Ovary (tissue), 7 donors: ENCODE measurements at regions not wholly inside any gene's neighbourhood (a gene's known extent, or its start where the extent isn't known, plus 50 kb on each side); places are given as distances from the start of the nearest gene placed in this dataset.
"Not testable (repeated sequence)": the region's sequence is repeated elsewhere in the genome, so short reads cannot be mapped to it uniquely, and the experiment has no call there.

Experiments used
- DNase-seq, 5 donors: peaks; one replicate each; pipeline ENCODE4 v3.0.0-alpha.2; 2019 to 2020
- H3K27ac ChIP-seq, 2 donors: fragments of 200-600 bp; one replicate each; pipeline versions ENCODE4 v1.5.1 to v1.8.0; 2019 to 2022
- H3K27me3 ChIP-seq: fragments of 200-600 bp; one replicate; pipeline ENCODE4 v1.8.0; 2022
- H3K36me3 ChIP-seq: fragments of 200-600 bp; sonication (generic); one replicate; pipeline ENCODE4 v1.5.1; 2019
- H3K4me1 ChIP-seq: one replicate; pipeline ENCODE4 v1.8.1; 2013; ENCODE audit warnings: mild to moderate bottlenecking, moderate library complexity; ENCODE audit not compliant: insufficient read depth
- H3K4me3 ChIP-seq: fragments of 200-600 bp; sonication (generic); one replicate; pipeline ENCODE4 v1.5.1; 2017
- H3K9me3 ChIP-seq, 2 donors: fragments of 200-600 bp in 1 of 2; sonication (generic) in 1 of 2; one replicate each; pipeline versions ENCODE4 v1.5.1 to v1.8.1; 2013 to 2019; ENCODE audit warnings: mild to moderate bottlenecking in 1 of 2, moderate library complexity in 1 of 2
- CTCF ChIP-seq, 3 donors: fragments of 450-650 bp in 2 of 3; fragments of 200-600 bp in 1 of 3; IDR thresholded peaks; one replicate each; pipeline versions ENCODE4 v1.5.1 to v1.8.0; 2016 to 2022; ENCODE audit warnings: antibody characterized with exemption in 3 of 3, mild to moderate bottlenecking in 1 of 3
- EP300 ChIP-seq: sonication (generic); formaldehyde crosslinking; IDR thresholded peaks from one replicate; pipeline ENCODE4 v1.6.1; 2017; ENCODE audit warnings: antibody characterized with exemption
- POLR2A ChIP-seq: fragments of 450-650 bp; IDR thresholded peaks from one replicate; pipeline ENCODE4 v1.6.1; 2017; ENCODE audit warnings: antibody characterized with exemption, mild to moderate bottlenecking, moderate library complexity
- WGBS, 3 donors: extraction: QIAGEN DNeasy Blood & Tissue Kit in 1 of 3; methylation state at CpG; one replicate each; pipeline versions ENCODE4 v1.1.5 to v1.1.7; 2013 to 2017; 5-methylcytosine and 5-hydroxymethylcytosine counted together
- intact Hi-C, 4 donors: fragments of 100-400 bp; cut with DNase I; formaldehyde crosslinking; loops; one replicate each; pipeline versions ENCODE4 v1.11.0 to v1.15.1; 2022 to 2023
- donor health status: DM: no; HTN: no; CAD: no; lungs with moderate emphysema.
- donor health status: DM: no; HTN: no; CAD: no.
- donor health status: Bipolar disorder and iron deficiency.
- donor health status: DM: no; HTN: no; CAD: no.
- donor health status: DM: yes; HTN: yes; CAD: no.

- no peak for DNase-seq
- H3K9me3 ChIP-seq, result no peaks in the 10 kb centered on the region
- no peak overlapping the region for H3K27ac ChIP-seq
- WGBS, 3 donors, result 14 to 31% (median 24%) methylated on average over 2 of the region's 2 CpGs
- H3K36me3 ChIP-seq, result no peaks in the 10 kb centered on the region
- H3K4me1 ChIP-seq, result no peaks in the 10 kb centered on the region
- intact Hi-C loops, result no loop called here
- no peaks in the 10 kb centered on the region for H3K27me3 ChIP-seq
- no peak overlapping the region for H3K4me3 ChIP-seq
- TF ChIP-seq CTCF (IDR thresholded peaks at IDR 0.05) (no peak), POLR2A (no peak)
Measured at GRCh38 chr1:187691439-187691838, 862.7 kb downstream of the PLA2G4A start.

DNA sequence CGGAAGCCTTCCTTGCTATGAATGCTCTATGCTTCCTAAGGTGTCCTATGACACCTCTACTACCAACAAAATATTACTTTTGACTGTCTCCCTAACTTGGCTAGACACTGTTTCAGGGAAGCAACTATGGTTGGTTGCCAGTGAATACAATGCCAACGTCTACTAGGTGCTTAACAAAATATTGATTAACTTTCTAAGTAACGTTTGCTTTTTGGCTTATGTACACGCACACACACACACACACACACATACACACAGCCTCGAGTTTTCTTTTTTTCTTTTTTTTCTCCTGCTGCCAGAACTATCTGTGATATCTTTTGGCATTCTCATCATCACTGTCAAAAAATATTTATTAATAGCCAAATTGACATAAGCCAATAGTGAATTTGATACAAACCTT is 864.0 kb downstream of the PLA2G4A start:
- Histone ChIP-seq H3K9me3 (no peaks in the 10 kb centered on the region), H3K4me1 (no peaks in the 10 kb centered on the region), H3K27ac (no peak overlapping the region), H3K36me3 (no peaks in the 10 kb centered on the region), H3K4me3 (no peak overlapping the region), H3K27me3 (no peaks in the 10 kb centered on the region)
- 63 to 74% (median 72%) methylated on average over 5 of the region's 5 CpGs for WGBS, 3 donors
- no peak for DNase-seq
- TF ChIP-seq CTCF (IDR thresholded peaks at IDR 0.05) (no peak), EP300 (no peak), POLR2A (no peak)
- intact Hi-C loops, result no loop called here

DNA sequence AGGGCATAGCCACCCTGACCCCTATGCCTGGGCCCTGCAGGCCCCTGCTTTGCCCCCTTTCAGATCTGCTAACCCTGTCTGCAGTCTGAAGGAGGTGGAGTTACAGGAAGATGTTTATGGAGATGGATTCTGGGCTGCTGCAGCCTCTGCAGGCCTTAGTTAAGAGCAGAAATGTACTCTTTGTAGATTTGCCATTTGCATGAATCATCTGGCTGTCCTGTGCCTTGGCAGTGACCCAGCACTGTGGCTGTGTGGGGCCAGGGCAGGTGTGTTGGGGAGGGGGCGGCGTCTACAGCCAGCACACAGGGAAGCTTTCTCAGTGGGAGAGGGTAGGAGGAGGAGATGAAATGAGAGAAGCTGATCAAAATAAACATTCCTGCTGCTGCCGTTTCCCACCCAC is 867.3 kb downstream of the PLA2G4A start:
- no peaks in the 10 kb centered on the region for H3K4me1 ChIP-seq
- H3K9me3 ChIP-seq, result no peaks in the 10 kb centered on the region
- no peak for TF ChIP-seq EP300
- TF ChIP-seq POLR2A, result no peak
- TF ChIP-seq CTCF (IDR thresholded peaks at IDR 0.05), result no peak
- H3K36me3 ChIP-seq, result no peaks in the 10 kb centered on the region
- intact Hi-C loops, result no loop called here
- H3K27me3 ChIP-seq, result no peaks in the 10 kb centered on the region
- no peak overlapping the region for H3K4me3 ChIP-seq
- no peak for DNase-seq
- 66 to 74% (median 74%) methylated on average over 3 of the region's 3 CpGs for WGBS, 3 donors
- H3K27ac ChIP-seq, result no peak overlapping the region

- H3K36me3 ChIP-seq, H3K27me3 ChIP-seq, H3K27ac ChIP-seq, H3K4me1 ChIP-seq, DNase-seq, H3K9me3 ChIP-seq, H3K4me3 ChIP-seq, intact Hi-C loops: not testable (repeated sequence)
- WGBS, 3 donors, result 88 to 97% (median 93%) methylated on average over 22 to 38 of the region's 46 CpGs
Measured at GRCh38 chr1:187703138-187704130, 874.7 kb downstream of the PLA2G4A start.

GRCh38 chr1:187714470-187714869 is 885.7 kb downstream of the PLA2G4A start:
- Histone ChIP-seq H3K4me1 (no peaks in the 10 kb centered on the region), H3K36me3 (no peaks in the 10 kb centered on the region), H3K27me3 (no peaks in the 10 kb centered on the region), H3K9me3 (no peaks in the 10 kb centered on the region), H3K4me3 (no peak overlapping the region), H3K27ac (no peak overlapping the region)
- intact Hi-C loops, result no loop called here
- WGBS, 3 donors, result 85 to 89% (median 87%) methylated on average over 6 of the region's 6 CpGs
- TF ChIP-seq POLR2A (no peak), EP300 (no peak), CTCF (IDR thresholded peaks at IDR 0.05) (no peak)
- no peak for DNase-seq
